Osteoblast (primary cell): ENCODE measurements at regions not wholly inside any gene's neighbourhood (a gene's known extent, or its start where the extent isn't known, plus 50 kb on each side); places are given as distances from the start of the nearest gene placed in this dataset.

Source experiments
- DNase-seq: peaks from one replicate; pipeline ENCODE4 v3.0.0; 2011; ENCODE audit warnings: low spot score, mixed read lengths; ENCODE audit not compliant: insufficient read length; ENCODE audit errors: missing footprints
- H2AFZ ChIP-seq: 2 replicates; pipeline ENCODE4 v1.6.0; 2011; ENCODE audit warnings: mild to moderate bottlenecking, low read length
- H3K27ac ChIP-seq: 2 replicates; pipeline ENCODE4 v1.5.1; 2011; ENCODE audit warnings: mild to moderate bottlenecking, low read depth, low read length, moderate library complexity
- H3K27me3 ChIP-seq: 2 replicates; pipeline ENCODE4 v1.6.0; 2012; ENCODE audit warnings: mild to moderate bottlenecking, control low read depth, inconsistent platforms, low read length, moderate library complexity; ENCODE audit not compliant: insufficient read depth
- H3K36me3 ChIP-seq: 2 replicates; pipeline ENCODE4 v1.5.1; 2011; ENCODE audit warnings: mild to moderate bottlenecking, low read length, control low read depth, moderate library complexity; ENCODE audit not compliant: insufficient read depth
- H3K4me1 ChIP-seq: 2 replicates; pipeline ENCODE4 v1.5.1; 2011; ENCODE audit warnings: mild to moderate bottlenecking, low read length, control low read depth, moderate library complexity; ENCODE audit not compliant: insufficient read depth
- H3K4me2 ChIP-seq: 2 replicates; pipeline ENCODE4 v1.6.0; 2011; ENCODE audit warnings: mild to moderate bottlenecking, low read length; ENCODE audit not compliant: insufficient read depth
- H3K4me3 ChIP-seq: fragments of 200-600 bp; sonication (generic); 3 replicates; pipeline ENCODE4 v1.5.1; 2012; ENCODE audit warnings: mild to moderate bottlenecking, low read length, inconsistent platforms; ENCODE audit not compliant: insufficient read depth
- H3K79me2 ChIP-seq: 2 replicates; pipeline ENCODE4 v1.6.0; 2012; ENCODE audit warnings: mild to moderate bottlenecking, low read length, control low read depth, inconsistent platforms; ENCODE audit not compliant: insufficient read depth
- H3K9me3 ChIP-seq: 2 replicates; pipeline ENCODE4 v1.5.1; 2011; ENCODE audit warnings: low read depth, low read length, control low read depth
- H4K20me1 ChIP-seq: 2 replicates; pipeline ENCODE4 v1.6.0; 2012; ENCODE audit warnings: mild to moderate bottlenecking, low read length, control low read depth; ENCODE audit not compliant: insufficient read depth
- CTCF ChIP-seq: IDR thresholded peaks from 2 replicates; pipeline ENCODE4 v1.5.1; 2011; ENCODE audit warnings: mild to moderate bottlenecking, low read depth, low read length, moderate library complexity; ENCODE audit errors: extremely low read depth

- no peak overlapping the region for H3K4me2 ChIP-seq
- TF ChIP-seq CTCF = no peak
- no peaks in the 10 kb centered on the region for H4K20me1 ChIP-seq
- no peak overlapping the region for H3K4me3 ChIP-seq
- no peaks in the 10 kb centered on the region for H3K4me1 ChIP-seq
- no peak for DNase-seq
- no peaks in the 10 kb centered on the region for H3K27me3 ChIP-seq
- H3K36me3 ChIP-seq = no peaks in the 10 kb centered on the region
- no peaks in the 10 kb centered on the region for H3K9me3 ChIP-seq
- no peaks in the 10 kb centered on the region for H3K79me2 ChIP-seq
- H2AFZ ChIP-seq = no peak overlapping the region
- no peak overlapping the region for H3K27ac ChIP-seq
Observed at GRCh38 chr5:67381236-67381880, 184.8 kb upstream of the CD180 start.

- DNase-seq = no peak
Observed at GRCh38 chr5:67380431-67380830, 183.8 kb upstream of the CD180 start.

GRCh38 chr5:67379753-67380152 lies 183.2 kb upstream of the CD180 start:
- Histone ChIP-seq H3K4me3 (no peak overlapping the region), H3K9me3 (no peaks in the 10 kb centered on the region), H3K4me2 (no peak overlapping the region), H3K36me3 (no peaks in the 10 kb centered on the region), H3K79me2 (no peaks in the 10 kb centered on the region), H4K20me1 (no peaks in the 10 kb centered on the region), H3K27me3 (no peaks in the 10 kb centered on the region), H2AFZ (no peak overlapping the region), H3K4me1 (no peaks in the 10 kb centered on the region), H3K27ac (no peak overlapping the region)
- no peak for TF ChIP-seq CTCF
- DNase-seq = no peak

More at GRCh38 chr5:67380431-67380830, 183.8 kb upstream of the CD180 start:
- Histone ChIP-seq H3K36me3 (no peaks in the 10 kb centered on the region), H3K4me1 (no peaks in the 10 kb centered on the region), H3K9me3 (no peaks in the 10 kb centered on the region), H2AFZ (no peak overlapping the region), H4K20me1 (no peaks in the 10 kb centered on the region), H3K79me2 (no peaks in the 10 kb centered on the region), H3K4me3 (no peak overlapping the region), H3K27me3 (no peaks in the 10 kb centered on the region), H3K27ac (no peak overlapping the region), H3K4me2 (no peak overlapping the region)
- TF ChIP-seq CTCF = no peak

DNA sequence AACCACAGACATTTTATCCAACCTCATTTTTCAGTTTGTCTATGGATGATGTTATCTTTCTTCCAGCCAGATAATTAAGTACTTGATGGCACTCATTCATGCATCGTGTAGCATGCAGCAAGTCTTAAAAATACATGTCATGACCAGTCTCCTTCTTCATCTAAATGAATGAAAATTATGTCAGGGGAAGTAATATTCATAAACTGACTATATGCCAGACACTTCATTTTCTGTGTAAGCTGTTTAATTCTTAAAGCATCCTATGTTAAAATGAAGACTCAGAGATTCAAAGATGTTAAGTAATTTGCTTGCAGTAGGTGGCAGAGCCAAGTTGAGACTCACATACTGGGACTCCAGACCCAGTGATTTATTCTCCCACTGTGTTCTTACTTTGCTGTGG lies 181.7 kb upstream of the CD180 start:
- Histone ChIP-seq H3K27me3 (no peaks in the 10 kb centered on the region), H3K4me3 (no peak overlapping the region), H3K9me3 (no peaks in the 10 kb centered on the region), H3K4me2 (no peak overlapping the region), H3K27ac (no peak overlapping the region), H3K36me3 (no peaks in the 10 kb centered on the region), H4K20me1 (no peaks in the 10 kb centered on the region), H3K79me2 (no peaks in the 10 kb centered on the region), H3K4me1 (no peaks in the 10 kb centered on the region), H2AFZ (no peak overlapping the region)
- DNase-seq = no peak
- TF ChIP-seq CTCF = no peak
